ENCODE measurements at regions not wholly inside any gene's neighbourhood (a gene's known extent, or its start where the extent isn't known, plus 50 kb on each side); places are given as distances from the start of the nearest gene placed in this dataset.
A peak's percentile ranks its signal among the peaks of the same experiment; 100 is the strongest.
"Not testable (repeated sequence)": the region's sequence is repeated elsewhere in the genome, so short reads cannot be mapped to it uniquely, and the experiment has no call there.

GRCh38 chr22:34622602-34623001 lies 443.4 kb upstream of the ISX start:
- no peak overlapping the region for H3K4me3 ChIP-seq (ENCODE audit: low read depth, low read length)
- DNase-seq (ENCODE audit: low read depth), result no peak
- no peak for TF ChIP-seq CTCF (IDR thresholded peaks at IDR 0.05; ENCODE audit: control insufficient read depth, extremely low read depth, insufficient read depth)

GRCh38 chr22:34623580-34623979 lies 442.4 kb upstream of the ISX start:
- H3K4me3 ChIP-seq (ENCODE audit: low read depth, low read length), result no peak overlapping the region
- TF ChIP-seq CTCF (IDR thresholded peaks at IDR 0.05; ENCODE audit: control insufficient read depth, extremely low read depth, insufficient read depth), result no peak
- no peak for DNase-seq (ENCODE audit: low read depth)

GRCh38 chr22:34625892-34626291 lies 440.1 kb upstream of the ISX start:
- not testable (repeated sequence) for DNase-seq (ENCODE audit: low read depth)

GRCh38 chr22:34638128-34638527 lies 427.8 kb upstream of the ISX start:
- DNase-seq (ENCODE audit: low read depth), result no peak
- no peak for TF ChIP-seq CTCF (IDR thresholded peaks at IDR 0.05; ENCODE audit: control insufficient read depth, extremely low read depth, insufficient read depth)
- H3K4me3 ChIP-seq (ENCODE audit: low read depth, low read length), result no peak overlapping the region

More at GRCh38 chr22:34625892-34626291, 440.1 kb upstream of the ISX start:
- H3K4me3 ChIP-seq (ENCODE audit: low read depth, low read length), result not testable (repeated sequence)

DNA sequence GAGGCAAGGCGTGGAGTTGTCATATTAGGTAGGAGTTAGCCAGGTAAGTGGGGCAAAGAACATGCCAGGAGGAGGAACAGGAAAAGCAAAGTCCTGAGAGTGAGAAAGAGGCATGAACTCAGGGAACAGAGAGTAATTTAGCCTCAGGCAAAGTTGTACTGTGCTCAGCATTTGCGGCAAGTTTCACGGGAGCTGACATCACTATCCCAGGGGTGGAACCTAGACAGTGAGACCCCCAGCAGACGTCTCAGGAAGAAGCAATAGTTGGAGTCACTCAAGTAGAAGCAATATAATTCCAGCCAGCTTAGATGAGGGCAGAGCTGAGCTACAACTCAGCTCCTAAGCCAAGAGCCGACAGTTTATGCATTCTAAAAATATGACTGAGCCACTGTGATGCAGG lies 426.0 kb upstream of the ISX start:
- H3K4me3 ChIP-seq (ENCODE audit: low read depth, low read length), result no peak overlapping the region
- no peak for TF ChIP-seq CTCF (IDR thresholded peaks at IDR 0.05; ENCODE audit: control insufficient read depth, extremely low read depth, insufficient read depth)
- no peak for DNase-seq (ENCODE audit: low read depth)

- TF ChIP-seq CTCF (IDR thresholded peaks at IDR 0.05; ENCODE audit: control insufficient read depth, extremely low read depth, insufficient read depth), result peak; percentile 8; the same call in 1 of the 2 replicates
- no peak for DNase-seq (ENCODE audit: low read depth)
- H3K4me3 ChIP-seq (ENCODE audit: low read depth, low read length), result no peak overlapping the region
These were observed 420.6 kb upstream of the ISX start for GRCh38 chr22:34645375-34645774.

DNA sequence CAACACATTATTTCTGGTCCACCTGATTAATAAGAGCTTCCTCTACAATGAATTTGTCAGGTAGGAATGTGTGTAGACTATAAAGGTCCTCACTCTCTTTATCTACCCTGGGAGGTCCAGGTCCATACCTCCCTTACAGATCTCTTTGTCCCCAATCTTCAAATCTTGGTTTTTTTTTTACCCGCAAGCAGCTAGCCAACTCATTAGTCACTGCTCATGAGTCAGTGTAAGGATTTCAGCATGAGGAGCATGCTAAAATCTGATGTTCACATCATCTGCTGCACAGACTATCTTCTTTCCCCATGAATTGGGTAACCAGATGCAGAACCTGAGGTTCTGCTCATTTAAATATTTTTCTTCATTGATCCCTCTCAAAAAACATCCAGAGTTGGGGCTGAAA lies 397.0 kb upstream of the ISX start:
- no peak for DNase-seq (ENCODE audit: low read depth)

GRCh38 chr22:34683031-34683430 lies 382.9 kb upstream of the ISX start:
- not testable (repeated sequence) for H3K4me3 ChIP-seq (ENCODE audit: low read depth, low read length); DNase-seq (ENCODE audit: low read depth)

More for the DNA sequence above, 397.0 kb upstream of the ISX start:
- no peak overlapping the region for H3K4me3 ChIP-seq (ENCODE audit: low read depth, low read length)
- no peak for TF ChIP-seq CTCF (IDR thresholded peaks at IDR 0.05; ENCODE audit: control insufficient read depth, extremely low read depth, insufficient read depth)

DNA sequence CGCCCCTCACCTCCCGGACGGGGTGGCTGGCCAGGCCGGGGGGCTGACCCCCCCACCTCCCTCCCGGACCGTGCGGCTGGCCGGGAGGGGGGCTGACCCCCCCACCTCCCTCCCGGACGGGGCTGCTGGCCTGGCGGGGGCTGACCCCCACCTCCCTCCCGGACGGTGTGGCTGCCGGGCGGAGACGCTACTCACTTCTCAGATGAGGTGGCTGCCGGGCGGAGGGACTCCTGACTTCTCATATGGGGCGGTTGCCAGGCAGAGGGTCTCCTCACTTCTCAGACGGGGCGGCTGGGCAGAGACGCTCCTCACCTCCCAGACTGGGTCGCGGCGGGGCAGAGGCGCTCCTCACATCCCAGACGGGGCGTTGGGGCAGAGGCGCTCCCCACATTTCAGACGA lies 381.7 kb upstream of the ISX start:
- DNase-seq (ENCODE audit: low read depth); H3K4me3 ChIP-seq (ENCODE audit: low read depth, low read length): not testable (repeated sequence)

Measured in LNCaP clone FGC (cell line).